Astrocyte (in vitro differentiated cells and primary cell): ENCODE measurements at regions not wholly inside any gene's neighbourhood (a gene's known extent, or its start where the extent isn't known, plus 50 kb on each side); places are given as distances from the start of the nearest gene placed in this dataset.

Experiments used
- EZH2 ChIP-seq: IDR thresholded peaks from 2 replicates; pipeline ENCODE4 v1.6.1; 2012; ENCODE audit warnings: mild to moderate bottlenecking, low read length, inconsistent platforms; ENCODE audit not compliant: insufficient read depth
- TF ChIP-seq, protein P1 (sequence below): IDR thresholded peaks from 2 replicates; pipeline ENCODE4 v1.5.1; 2011; ENCODE audit warnings: low read depth, mild to moderate bottlenecking, inconsistent platforms, low read length, moderate library complexity; ENCODE audit not compliant: insufficient read depth

DNA sequence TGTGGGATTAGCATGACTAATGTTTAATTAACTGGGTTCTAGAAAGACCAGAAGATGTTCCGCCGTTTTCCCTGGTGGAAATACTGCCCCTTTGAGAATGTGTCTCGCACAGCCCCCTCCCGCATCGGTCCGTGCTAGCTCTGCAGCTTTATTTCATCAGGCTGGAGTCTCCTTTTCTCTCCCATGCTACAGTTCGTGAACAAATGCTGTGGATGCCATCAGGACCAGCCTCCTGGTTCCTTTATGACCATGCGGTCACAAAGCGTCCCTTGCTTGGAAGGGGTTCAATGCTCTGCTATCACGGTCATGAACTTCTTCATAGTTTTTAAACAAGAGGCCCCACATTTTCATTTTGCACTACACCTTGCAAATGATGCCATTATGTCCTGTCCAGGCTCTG is 157.7 kb upstream of the TMEM132C start:
- TF ChIP-seq, protein P1, sequence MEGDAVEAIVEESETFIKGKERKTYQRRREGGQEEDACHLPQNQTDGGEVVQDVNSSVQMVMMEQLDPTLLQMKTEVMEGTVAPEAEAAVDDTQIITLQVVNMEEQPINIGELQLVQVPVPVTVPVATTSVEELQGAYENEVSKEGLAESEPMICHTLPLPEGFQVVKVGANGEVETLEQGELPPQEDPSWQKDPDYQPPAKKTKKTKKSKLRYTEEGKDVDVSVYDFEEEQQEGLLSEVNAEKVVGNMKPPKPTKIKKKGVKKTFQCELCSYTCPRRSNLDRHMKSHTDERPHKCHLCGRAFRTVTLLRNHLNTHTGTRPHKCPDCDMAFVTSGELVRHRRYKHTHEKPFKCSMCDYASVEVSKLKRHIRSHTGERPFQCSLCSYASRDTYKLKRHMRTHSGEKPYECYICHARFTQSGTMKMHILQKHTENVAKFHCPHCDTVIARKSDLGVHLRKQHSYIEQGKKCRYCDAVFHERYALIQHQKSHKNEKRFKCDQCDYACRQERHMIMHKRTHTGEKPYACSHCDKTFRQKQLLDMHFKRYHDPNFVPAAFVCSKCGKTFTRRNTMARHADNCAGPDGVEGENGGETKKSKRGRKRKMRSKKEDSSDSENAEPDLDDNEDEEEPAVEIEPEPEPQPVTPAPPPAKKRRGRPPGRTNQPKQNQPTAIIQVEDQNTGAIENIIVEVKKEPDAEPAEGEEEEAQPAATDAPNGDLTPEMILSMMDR = no peak
- TF ChIP-seq EZH2 = no peak
